ENCODE measurements at regions not wholly inside any gene's neighbourhood (a gene's known extent, or its start where the extent isn't known, plus 50 kb on each side); places are given as distances from the start of the nearest gene placed in this dataset.

DNA sequence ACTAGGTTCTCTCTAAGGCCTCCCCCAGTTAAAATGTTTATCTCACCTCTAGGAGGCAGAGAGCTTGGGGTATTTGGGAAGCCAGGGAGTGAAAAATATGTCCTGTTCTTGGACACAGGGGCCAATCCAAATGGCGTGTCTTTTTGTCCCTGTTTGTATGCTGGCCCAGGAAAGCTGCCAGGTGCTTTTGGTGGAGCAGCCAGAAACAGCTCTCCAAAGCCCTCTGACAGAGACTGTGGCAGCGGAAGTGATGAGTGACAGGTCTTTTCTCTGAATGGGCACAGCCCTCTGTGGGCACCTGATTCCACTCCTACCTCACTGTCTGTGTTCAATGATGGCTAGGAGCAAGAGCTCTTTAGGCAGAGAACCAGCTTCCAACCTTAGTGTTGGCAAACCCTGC, 106.4 kb upstream of the KIRREL3 start:
- no peak for DNase-seq (ENCODE audit: low spot score)
- Mint-ChIP-seq H3K9me3 (ENCODE audit: low read depth) (no peaks in the 10 kb centered on the region), H3K36me3 (ENCODE audit: low read depth) (no peaks in the 10 kb centered on the region), H3K27me3 (ENCODE audit: low read depth) (peaks cover 28% of the 10 kb centered on the region), H3K4me1 (ENCODE audit: low read depth) (no peaks in the 10 kb centered on the region), H3K27ac (ENCODE audit: unreplicated experiment) (no peak overlapping the region), H3K4me3 (ENCODE audit: unreplicated experiment) (no peak overlapping the region)
- TF ChIP-seq, protein P1, sequence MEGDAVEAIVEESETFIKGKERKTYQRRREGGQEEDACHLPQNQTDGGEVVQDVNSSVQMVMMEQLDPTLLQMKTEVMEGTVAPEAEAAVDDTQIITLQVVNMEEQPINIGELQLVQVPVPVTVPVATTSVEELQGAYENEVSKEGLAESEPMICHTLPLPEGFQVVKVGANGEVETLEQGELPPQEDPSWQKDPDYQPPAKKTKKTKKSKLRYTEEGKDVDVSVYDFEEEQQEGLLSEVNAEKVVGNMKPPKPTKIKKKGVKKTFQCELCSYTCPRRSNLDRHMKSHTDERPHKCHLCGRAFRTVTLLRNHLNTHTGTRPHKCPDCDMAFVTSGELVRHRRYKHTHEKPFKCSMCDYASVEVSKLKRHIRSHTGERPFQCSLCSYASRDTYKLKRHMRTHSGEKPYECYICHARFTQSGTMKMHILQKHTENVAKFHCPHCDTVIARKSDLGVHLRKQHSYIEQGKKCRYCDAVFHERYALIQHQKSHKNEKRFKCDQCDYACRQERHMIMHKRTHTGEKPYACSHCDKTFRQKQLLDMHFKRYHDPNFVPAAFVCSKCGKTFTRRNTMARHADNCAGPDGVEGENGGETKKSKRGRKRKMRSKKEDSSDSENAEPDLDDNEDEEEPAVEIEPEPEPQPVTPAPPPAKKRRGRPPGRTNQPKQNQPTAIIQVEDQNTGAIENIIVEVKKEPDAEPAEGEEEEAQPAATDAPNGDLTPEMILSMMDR (IDR thresholded peaks at IDR 0.05): no peak

DNA sequence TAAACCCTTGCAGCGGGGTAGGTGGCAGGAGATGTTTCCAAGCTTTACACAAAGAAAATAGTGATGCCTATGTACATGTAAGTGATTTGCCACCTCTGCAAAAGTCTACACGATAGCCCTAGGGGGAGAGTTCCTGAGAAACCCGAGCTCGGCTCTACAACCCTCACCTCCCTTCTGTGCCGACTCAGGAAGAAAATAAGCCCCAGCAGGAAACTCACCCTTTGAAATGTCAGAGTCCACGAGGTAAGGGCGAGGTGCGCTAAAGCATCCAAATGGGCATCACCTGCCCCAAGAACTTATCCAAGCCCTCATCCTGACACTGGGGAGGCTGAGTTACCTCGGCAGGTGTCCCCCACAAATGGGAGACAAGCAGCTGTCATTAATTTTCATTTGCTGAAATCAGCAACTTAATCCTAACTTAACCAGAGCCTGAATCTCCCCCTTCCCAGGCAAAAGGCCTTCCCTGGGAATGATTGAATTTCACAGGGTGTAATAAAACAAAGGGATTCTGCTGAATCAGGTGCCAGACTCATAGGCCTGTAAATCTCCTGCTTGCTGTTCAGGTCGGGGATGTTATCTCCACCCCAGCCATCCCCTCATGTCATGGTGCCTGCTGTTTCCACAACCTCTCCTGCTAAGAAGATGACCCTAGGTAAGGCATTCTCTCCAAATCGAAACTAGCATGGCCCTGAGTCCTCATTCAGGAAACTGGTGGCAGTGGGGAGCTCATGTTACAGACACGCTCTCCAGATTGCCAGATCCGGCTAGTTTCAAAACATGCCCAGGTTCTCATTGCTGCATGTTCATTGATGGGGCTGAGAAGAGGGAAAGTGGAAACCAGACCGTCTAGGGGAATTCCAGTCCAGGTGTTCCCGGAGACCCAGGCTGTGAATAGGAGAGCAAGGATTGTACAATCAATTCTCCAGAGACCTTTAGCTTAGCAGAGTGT, 105.3 kb upstream of the KIRREL3 start:
- H3K27me3 Mint-ChIP-seq (ENCODE audit: low read depth): peaks cover 20% of the 10 kb centered on the region
- H3K4me3 Mint-ChIP-seq (ENCODE audit: unreplicated experiment): no peak overlapping the region
- H3K9me3 Mint-ChIP-seq (ENCODE audit: low read depth): no peaks in the 10 kb centered on the region
- H3K27ac Mint-ChIP-seq (ENCODE audit: unreplicated experiment): no peak overlapping the region
- H3K36me3 Mint-ChIP-seq (ENCODE audit: low read depth): no peaks in the 10 kb centered on the region
- no peaks in the 10 kb centered on the region for H3K4me1 Mint-ChIP-seq (ENCODE audit: low read depth)
- TF ChIP-seq, protein P1 (IDR thresholded peaks at IDR 0.05): no peak
- DNase-seq (ENCODE audit: low spot score): no peak

DNA sequence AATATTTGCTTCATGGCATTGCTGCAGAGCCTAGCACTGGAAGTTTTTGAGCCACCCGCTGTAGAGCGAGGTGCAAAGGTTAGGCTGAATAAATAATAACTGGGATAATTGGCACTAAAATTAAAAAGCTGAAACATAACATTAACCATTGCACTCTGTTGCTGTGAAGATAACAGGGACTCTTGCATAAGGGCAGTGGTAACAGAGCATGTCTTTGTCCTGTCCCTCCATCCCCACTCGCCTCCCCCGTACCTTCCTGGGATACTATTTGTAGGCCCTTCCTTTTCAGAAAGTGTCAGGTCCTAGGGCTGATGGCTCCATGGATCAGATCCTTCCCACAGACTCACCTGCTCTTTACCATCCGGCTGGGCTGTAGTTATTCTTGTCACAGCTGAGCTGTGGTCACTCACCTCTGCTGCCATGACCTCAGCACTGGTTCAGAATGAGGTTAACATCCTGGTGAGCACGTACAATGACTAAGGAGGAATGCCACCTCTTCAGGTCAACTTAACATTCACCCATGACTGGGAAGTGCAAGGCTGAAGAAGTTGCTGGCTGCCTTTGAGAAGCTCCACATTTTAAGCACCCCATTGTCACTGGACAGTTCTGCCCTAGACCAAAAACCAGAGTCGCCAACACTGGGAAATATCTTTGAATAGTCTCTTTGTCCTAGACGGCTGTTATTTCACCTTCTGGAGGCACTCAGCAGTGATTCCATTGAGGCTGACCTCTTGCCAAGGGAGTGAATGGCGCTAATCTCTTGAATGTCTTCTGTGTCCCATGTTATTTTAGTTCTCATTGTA, 103.2 kb upstream of the KIRREL3 start:
- H3K9me3 Mint-ChIP-seq (ENCODE audit: low read depth): no peaks in the 10 kb centered on the region

DNA sequence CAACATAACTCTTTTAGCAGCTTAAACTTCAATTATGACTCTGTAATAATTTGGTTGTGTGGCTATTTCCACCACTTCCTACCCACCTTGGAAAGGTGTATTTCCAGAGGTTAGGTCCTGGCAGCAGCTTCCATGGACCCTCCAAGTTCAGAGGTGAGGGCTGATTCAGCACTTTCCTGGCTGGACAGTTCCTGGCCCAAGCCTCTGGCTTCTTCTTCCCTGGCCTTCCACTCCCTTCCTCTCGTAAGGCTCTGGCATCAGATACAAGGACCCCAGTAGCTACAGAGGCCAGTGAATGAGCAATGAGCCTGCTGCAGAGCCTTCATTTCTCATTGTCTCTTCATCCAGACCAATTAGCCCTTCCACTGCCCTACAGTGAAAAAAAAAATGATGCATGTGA, 98.1 kb upstream of the KIRREL3 start:
- peaks cover 5% of the 10 kb centered on the region for H3K9me3 Mint-ChIP-seq (ENCODE audit: low read depth)
- no peak overlapping the region for H3K27ac Mint-ChIP-seq (ENCODE audit: unreplicated experiment)
- no peaks in the 10 kb centered on the region for H3K36me3 Mint-ChIP-seq (ENCODE audit: low read depth)
- no peak overlapping the region for H3K4me3 Mint-ChIP-seq (ENCODE audit: unreplicated experiment)
- no peak for DNase-seq (ENCODE audit: low spot score)
- H3K27me3 Mint-ChIP-seq (ENCODE audit: low read depth): no peaks in the 10 kb centered on the region
- TF ChIP-seq, protein P1 (IDR thresholded peaks at IDR 0.05): no peak
- no peaks in the 10 kb centered on the region for H3K4me1 Mint-ChIP-seq (ENCODE audit: low read depth)

More for the DNA sequence above, 103.2 kb upstream of the KIRREL3 start:
- no peaks in the 10 kb centered on the region for H3K4me1 Mint-ChIP-seq (ENCODE audit: low read depth)
- H3K27me3 Mint-ChIP-seq (ENCODE audit: low read depth): peaks cover 16% of the 10 kb centered on the region
- H3K36me3 Mint-ChIP-seq (ENCODE audit: low read depth): no peaks in the 10 kb centered on the region
- TF ChIP-seq, protein P1 (IDR thresholded peaks at IDR 0.05): no peak
- no peak overlapping the region for H3K4me3 Mint-ChIP-seq (ENCODE audit: unreplicated experiment)
- no peak for DNase-seq (ENCODE audit: low spot score)
- no peak overlapping the region for H3K27ac Mint-ChIP-seq (ENCODE audit: unreplicated experiment)

DNA sequence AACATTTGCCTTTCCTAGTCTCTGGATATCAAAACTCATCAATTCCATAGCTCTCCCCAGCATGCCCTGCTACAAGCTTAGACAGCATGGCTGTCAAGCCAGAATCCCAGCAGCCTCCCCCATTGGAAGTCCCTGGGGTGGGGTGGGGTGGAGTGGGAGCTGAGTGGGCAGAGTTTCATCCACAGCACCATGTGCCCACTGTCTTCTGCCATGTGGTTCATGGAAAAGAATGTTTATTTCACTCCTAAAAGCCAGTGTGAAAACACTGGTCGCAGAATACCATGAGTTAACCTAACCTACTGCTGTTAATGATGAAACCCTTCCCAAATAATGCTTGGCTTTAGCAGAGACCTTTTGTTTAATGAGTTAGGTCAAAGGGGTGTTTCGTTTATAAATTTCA, 80.2 kb upstream of the KIRREL3 start:
- Mint-ChIP-seq H3K4me3 (ENCODE audit: unreplicated experiment) (no peak overlapping the region), H3K36me3 (ENCODE audit: low read depth) (no peaks in the 10 kb centered on the region), H3K27me3 (ENCODE audit: low read depth) (peaks cover 26% of the 10 kb centered on the region), H3K9me3 (ENCODE audit: low read depth) (no peaks in the 10 kb centered on the region), H3K27ac (ENCODE audit: unreplicated experiment) (no peak overlapping the region), H3K4me1 (ENCODE audit: low read depth) (no peaks in the 10 kb centered on the region)
- DNase-seq (ENCODE audit: low spot score): no peak
- TF ChIP-seq, protein P1 (IDR thresholded peaks at IDR 0.05): no peak
